ENCODE measurements at regions not wholly inside any gene's neighbourhood (a gene's known extent, or its start where the extent isn't known, plus 50 kb on each side); places are given as distances from the start of the nearest gene placed in this dataset.
A peak's percentile ranks its signal among the peaks of the same experiment; 100 is the strongest.

DNA sequence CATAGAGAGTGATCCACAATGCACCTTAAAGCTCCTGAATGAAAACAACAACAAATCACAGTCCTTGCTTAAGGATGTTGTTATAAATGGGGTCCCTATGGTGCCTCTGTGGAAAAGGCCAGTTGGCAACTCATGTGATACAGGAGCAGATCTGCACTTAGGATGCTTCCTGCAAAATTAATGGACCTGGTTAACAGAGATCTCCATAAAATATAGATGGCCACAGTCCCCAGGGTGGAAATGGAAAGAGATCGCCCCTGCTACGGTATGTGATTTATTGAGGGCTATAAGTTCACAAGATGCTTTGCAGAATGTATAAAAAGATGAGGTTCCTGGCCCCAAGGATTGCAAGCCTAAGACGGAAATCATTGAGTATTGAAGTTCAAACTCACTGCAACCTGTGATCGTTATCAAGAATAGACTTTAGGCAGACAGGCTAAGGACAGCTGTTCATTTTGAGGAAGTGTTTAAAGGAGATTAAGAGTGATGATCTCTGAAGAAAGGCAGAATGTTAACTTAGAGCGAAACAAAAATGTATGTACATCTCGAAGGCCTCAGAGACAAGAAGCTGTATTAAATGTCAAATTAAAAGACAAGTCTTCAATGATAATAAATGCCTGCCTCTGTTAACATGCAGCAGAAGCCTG is 174.1 kb upstream of the PLPP4 start:
- Mint-ChIP-seq H3K4me1 (no peaks in the 10 kb centered on the region), H3K27ac (ENCODE audit: unreplicated experiment) (no peak overlapping the region), H3K27me3 (ENCODE audit: low read depth) (peaks cover 12% of the 10 kb centered on the region), H3K4me3 (no peak overlapping the region), H3K9me3 (peaks cover 2% of the 10 kb centered on the region), H3K36me3 (ENCODE audit: low read depth) (no peaks in the 10 kb centered on the region)
- no peak for DNase-seq (ENCODE audit: low read depth, low spot score)
- TF ChIP-seq, protein P1, sequence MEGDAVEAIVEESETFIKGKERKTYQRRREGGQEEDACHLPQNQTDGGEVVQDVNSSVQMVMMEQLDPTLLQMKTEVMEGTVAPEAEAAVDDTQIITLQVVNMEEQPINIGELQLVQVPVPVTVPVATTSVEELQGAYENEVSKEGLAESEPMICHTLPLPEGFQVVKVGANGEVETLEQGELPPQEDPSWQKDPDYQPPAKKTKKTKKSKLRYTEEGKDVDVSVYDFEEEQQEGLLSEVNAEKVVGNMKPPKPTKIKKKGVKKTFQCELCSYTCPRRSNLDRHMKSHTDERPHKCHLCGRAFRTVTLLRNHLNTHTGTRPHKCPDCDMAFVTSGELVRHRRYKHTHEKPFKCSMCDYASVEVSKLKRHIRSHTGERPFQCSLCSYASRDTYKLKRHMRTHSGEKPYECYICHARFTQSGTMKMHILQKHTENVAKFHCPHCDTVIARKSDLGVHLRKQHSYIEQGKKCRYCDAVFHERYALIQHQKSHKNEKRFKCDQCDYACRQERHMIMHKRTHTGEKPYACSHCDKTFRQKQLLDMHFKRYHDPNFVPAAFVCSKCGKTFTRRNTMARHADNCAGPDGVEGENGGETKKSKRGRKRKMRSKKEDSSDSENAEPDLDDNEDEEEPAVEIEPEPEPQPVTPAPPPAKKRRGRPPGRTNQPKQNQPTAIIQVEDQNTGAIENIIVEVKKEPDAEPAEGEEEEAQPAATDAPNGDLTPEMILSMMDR (conservative IDR thresholded peaks at IDR 0.05): no peak

DNA sequence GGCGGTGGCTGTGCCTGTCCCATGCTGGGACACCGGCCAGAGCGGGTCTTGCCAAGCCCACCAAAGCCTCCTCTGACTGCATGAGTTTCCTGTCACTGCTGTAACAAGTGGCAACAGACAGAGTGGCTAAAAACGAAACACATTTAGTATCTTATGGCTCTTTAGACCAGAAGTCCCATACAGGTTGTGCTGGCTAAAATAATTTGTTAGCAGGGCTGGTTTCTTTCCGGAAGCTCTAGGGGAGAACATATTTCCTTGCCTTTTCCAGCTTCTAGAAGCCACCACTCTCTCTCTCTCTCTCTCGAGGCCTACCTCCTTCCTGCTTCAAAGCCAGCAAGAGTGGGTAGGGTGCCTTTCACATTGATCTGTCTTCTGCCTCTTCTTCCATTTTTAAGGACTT is 171.6 kb upstream of the PLPP4 start:
- Mint-ChIP-seq H3K4me3 (no peak overlapping the region), H3K27ac (ENCODE audit: unreplicated experiment) (peak overlapping the region; percentile 63), H3K36me3 (ENCODE audit: low read depth) (no peaks in the 10 kb centered on the region), H3K4me1 (no peaks in the 10 kb centered on the region), H3K27me3 (ENCODE audit: low read depth) (no peaks in the 10 kb centered on the region), H3K9me3 (peaks cover 1% of the 10 kb centered on the region)
- DNase-seq (ENCODE audit: low read depth, low spot score): no peak
- TF ChIP-seq, protein P1 (conservative IDR thresholded peaks at IDR 0.05): no peak

DNA sequence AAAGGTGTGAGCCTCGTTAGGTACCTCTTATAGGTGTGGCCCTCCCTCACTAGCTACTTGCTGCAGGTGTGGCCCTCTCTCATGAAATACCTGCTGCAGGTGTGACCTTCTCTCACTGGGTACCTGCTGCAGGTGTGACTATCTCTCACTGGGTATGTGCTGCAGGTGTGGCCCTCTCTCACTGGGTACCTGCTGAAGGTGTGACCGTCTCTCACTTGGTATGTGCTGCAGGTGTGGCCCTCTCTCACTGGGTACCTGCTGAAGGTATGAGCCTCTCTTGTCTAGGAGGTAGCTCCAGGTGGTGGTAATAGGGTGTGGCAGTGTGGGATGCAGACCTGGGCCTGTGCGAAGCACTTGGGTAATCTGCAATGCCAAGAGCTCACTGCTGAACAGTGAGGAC is 170.7 kb upstream of the PLPP4 start:
- no peak overlapping the region for H3K4me3 Mint-ChIP-seq

DNA sequence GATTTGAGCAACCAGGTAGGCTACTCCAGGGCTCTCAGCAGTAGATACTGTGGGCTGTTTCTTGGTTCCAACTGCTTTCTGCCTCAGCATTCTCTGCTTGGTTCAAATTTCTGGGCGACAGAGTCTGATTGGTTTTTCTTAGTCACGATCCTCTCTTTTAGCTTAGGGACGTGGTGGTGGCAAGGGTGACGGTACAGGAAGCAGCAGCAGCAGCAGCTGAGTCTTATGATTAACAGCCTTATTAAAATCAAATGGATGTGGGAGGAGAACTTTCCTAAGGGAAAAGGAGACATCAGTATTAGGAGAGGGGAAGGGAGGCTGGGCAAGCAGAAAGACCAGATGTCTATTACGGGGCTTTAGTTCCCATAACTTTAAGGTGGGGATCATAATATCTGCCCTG is 156.5 kb upstream of the PLPP4 start:
- no peak for DNase-seq (ENCODE audit: low read depth, low spot score)
- H3K27me3 Mint-ChIP-seq (ENCODE audit: low read depth): peaks cover 15% of the 10 kb centered on the region
- no peak overlapping the region for H3K27ac Mint-ChIP-seq (ENCODE audit: unreplicated experiment)
- H3K4me3 Mint-ChIP-seq: no peak overlapping the region
- H3K4me1 Mint-ChIP-seq: peaks cover 4% of the 10 kb centered on the region
- H3K36me3 Mint-ChIP-seq (ENCODE audit: low read depth): no peaks in the 10 kb centered on the region
- peaks cover 8% of the 10 kb centered on the region for H3K9me3 Mint-ChIP-seq
- TF ChIP-seq, protein P1 (conservative IDR thresholded peaks at IDR 0.05): no peak

More for the DNA sequence above, 170.7 kb upstream of the PLPP4 start:
- Mint-ChIP-seq H3K27ac (ENCODE audit: unreplicated experiment) (no peak overlapping the region), H3K9me3 (no peaks in the 10 kb centered on the region), H3K36me3 (ENCODE audit: low read depth) (no peaks in the 10 kb centered on the region), H3K27me3 (ENCODE audit: low read depth) (no peaks in the 10 kb centered on the region), H3K4me1 (no peaks in the 10 kb centered on the region)
- no peak for DNase-seq (ENCODE audit: low read depth, low spot score)
- TF ChIP-seq, protein P1 (conservative IDR thresholded peaks at IDR 0.05): no peak

DNA sequence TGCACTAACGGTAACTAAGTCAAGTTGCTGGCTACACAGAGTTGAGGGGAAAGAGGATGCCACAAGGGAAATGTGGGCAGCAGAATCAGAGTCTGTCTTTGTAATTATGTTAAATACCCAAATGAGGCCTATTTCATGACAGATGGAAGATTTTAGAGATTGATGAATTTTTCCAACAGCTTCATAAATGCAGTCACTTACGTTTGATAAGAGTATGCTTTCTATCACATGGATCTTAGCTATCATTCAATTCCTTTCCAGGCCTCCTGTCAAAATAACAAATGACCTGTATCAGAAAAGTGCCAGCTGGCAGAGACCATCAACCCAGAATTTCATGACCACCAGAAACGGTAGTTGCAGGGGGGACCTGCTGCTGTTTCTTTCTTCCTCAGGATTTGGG is 148.4 kb upstream of the PLPP4 start:
- no peak for DNase-seq (ENCODE audit: low read depth, low spot score)
- Mint-ChIP-seq H3K4me1 (no peaks in the 10 kb centered on the region), H3K4me3 (no peak overlapping the region), H3K9me3 (peaks cover 6% of the 10 kb centered on the region), H3K27ac (ENCODE audit: unreplicated experiment) (no peak overlapping the region), H3K27me3 (ENCODE audit: low read depth) (peaks cover 5% of the 10 kb centered on the region), H3K36me3 (ENCODE audit: low read depth) (no peaks in the 10 kb centered on the region)
- TF ChIP-seq, protein P1 (conservative IDR thresholded peaks at IDR 0.05): no peak
